DMS153 (cell line): ENCODE measurements at regions not wholly inside any gene's neighbourhood (a gene's known extent, or its start where the extent isn't known, plus 50 kb on each side); places are given as distances from the start of the nearest gene placed in this dataset.
"Not testable (repeated sequence)": the region's sequence is repeated elsewhere in the genome, so short reads cannot be mapped to it uniquely, and the experiment has no call there.

Source experiments
- DNase-seq: peaks from one replicate; lab custom pipeline; 2025; lab: John Stamatoyannopoulos, UW

DNA sequence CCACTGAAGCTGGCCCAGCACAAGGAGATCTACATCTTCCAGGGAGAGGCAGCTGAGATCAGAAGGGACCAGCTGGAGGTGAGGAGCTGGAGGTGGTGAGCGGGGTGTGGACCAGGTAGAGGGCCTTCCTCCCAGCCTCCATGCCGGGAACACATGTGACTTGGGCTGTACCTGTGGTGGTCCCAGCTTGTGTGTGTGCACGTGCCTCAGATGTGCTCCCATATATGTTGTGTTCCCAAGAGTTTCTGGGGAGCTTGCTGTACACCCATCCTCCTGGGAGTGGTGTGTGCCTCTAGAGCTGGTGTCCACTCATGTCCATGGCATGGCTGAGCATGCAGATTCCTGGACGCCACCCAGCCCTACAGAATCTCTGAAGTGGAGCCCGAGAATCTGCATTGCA, 183.7 kb upstream of the AKAP13 start:
- not testable (repeated sequence) for DNase-seq

DNA sequence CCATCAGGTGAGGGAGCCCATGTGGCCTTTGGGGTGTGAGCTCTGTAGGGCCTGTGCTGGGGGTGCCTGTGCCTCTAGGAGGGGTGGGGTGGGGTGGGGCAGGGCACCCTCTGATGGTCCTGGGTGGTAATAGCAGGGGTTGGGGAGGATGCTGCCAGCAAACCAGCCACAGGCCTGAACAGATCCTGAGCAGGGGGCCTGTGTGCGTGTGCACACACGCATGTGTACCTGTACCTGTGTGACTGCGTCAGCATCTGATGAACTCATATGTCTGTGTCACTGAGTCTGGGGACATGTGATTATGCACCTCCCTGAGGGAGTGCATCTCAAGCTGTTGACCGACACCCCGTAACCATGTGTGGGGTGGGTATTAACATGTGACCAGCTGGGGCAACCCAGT, 182.8 kb upstream of the AKAP13 start:
- DNase-seq: not testable (repeated sequence)

DNA sequence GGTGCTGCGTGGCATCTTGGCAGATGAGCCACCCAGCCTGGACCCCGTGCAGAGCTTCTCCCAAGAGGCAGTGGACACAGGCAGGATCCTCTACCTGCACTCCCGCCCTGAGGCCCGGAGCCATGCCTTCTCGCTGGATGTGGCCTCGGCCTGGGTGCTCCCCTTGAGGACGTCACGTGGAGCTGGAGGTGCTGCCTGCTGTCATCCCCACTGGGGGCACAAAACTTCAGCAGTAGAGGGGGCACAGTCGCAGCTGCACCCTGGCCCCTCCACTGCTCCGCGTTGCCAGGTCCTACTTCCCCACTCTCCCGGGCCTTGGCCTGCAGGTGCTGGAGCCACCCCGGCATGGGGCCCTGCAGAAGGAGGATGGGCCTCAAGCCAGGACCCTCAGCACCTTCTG, 182.0 kb upstream of the AKAP13 start:
- DNase-seq: not testable (repeated sequence)

DNA sequence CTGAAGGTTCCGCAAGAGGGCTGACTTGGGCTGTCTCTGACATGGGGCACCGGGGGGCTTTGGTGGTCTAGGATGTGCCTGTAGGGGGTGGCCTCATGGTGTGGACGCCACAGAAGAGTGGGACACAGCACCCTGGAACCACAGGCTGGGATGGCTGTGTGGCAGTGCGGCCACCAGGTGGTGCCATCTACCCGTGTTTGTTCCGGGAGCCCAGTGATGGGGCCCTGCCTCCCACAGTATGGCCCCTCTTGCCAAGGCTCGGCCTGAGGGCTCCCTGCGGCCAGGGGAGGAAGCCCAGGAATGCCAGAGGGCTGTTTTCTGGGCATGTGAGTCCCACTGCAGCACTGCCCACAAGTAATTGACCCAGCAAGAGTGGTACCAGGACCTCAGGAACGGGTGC, 180.2 kb upstream of the AKAP13 start:
- not testable (repeated sequence) for DNase-seq

DNA sequence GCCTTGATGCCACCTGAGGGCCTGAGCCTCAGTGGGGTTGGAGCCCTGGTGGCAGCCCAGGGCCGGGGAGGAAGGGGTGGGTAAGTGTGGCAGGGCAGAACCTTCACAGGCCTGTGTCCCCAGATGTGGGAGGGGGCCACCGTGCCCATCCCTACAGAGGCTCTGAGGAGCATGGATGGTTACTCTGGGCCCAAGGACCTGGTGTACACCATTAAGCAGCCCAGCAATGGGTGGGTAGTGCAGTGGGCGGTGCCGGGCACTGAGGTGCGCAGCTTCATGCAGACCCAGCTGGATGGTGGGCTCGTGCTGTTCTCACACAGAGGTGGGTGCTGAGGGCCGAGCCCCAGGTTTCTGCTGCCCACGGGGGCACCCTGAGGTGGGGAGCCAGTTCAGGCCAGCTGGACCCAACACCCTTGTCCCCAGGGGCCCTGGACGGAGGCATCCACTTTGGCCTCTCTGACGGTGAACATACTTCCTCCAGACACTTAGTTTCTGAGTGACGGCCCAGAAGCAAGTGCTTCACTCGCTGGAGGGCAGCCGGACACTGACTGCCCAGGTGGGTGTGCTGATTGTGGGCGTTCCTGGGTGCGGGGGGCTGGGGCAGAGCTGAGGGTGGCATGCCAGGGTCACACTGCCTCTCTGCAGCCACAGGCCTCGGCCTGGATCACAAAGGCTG, 179.1 kb upstream of the AKAP13 start:
- not testable (repeated sequence) for DNase-seq

DNA sequence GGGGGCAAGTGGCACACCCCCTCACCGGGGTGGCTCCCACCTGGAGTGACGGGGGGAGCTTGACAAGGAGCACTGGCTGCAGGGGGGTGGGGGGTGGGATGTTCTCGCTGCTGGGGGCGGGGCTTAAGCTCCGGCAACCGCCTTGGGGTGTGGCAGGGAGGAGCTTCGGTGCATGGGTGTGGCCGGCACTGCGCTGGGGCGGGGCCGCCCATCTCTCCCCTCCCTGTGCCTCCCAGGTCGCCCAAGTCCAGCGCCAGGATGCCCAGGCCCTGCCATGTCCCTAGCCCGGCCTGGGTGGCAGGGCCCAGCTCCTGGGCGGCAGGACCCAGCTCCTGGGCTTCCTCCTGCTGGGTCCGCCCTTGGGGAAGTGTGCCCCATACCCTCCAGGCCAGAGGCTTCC, 175.9 kb upstream of the AKAP13 start:
- DNase-seq: not testable (repeated sequence)

- not testable (repeated sequence) for DNase-seq
These were observed 146.5 kb upstream of the AKAP13 start for GRCh38 chr15:85233791-85234325.

GRCh38 chr15:85234450-85235196, 145.8 kb upstream of the AKAP13 start:
- DNase-seq: not testable (repeated sequence)

DNA sequence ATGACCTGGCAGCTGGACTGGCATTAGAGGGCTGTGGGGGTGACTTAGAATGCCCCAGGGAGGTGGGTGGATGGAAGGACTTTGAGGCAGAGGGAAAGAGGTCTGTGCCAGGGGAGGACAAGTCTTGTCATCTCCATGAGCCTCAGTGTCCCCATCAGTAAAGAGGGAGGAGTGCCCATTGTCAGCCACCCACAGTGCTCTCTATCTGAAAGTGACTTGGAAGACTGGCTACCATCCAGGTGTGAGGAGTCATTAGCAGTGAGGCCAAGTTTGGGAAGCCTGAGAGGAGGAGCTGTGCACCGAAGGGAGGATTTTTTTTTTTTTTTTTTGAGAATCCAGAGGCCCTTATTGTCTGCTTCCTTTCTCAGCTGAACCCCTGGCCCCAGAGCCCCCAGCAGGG, 136.3 kb upstream of the AKAP13 start:
- not testable (repeated sequence) for DNase-seq

GRCh38 chr15:85250938-85251542, 129.4 kb upstream of the AKAP13 start:
- not testable (repeated sequence) for DNase-seq

- DNase-seq: not testable (repeated sequence)
These were observed 127.0 kb upstream of the AKAP13 start for GRCh38 chr15:85253196-85253915.

- not testable (repeated sequence) for DNase-seq
These were observed 125.4 kb upstream of the AKAP13 start for GRCh38 chr15:85254961-85255360.

GRCh38 chr15:85255502-85255901, 124.9 kb upstream of the AKAP13 start:
- not testable (repeated sequence) for DNase-seq

DNA sequence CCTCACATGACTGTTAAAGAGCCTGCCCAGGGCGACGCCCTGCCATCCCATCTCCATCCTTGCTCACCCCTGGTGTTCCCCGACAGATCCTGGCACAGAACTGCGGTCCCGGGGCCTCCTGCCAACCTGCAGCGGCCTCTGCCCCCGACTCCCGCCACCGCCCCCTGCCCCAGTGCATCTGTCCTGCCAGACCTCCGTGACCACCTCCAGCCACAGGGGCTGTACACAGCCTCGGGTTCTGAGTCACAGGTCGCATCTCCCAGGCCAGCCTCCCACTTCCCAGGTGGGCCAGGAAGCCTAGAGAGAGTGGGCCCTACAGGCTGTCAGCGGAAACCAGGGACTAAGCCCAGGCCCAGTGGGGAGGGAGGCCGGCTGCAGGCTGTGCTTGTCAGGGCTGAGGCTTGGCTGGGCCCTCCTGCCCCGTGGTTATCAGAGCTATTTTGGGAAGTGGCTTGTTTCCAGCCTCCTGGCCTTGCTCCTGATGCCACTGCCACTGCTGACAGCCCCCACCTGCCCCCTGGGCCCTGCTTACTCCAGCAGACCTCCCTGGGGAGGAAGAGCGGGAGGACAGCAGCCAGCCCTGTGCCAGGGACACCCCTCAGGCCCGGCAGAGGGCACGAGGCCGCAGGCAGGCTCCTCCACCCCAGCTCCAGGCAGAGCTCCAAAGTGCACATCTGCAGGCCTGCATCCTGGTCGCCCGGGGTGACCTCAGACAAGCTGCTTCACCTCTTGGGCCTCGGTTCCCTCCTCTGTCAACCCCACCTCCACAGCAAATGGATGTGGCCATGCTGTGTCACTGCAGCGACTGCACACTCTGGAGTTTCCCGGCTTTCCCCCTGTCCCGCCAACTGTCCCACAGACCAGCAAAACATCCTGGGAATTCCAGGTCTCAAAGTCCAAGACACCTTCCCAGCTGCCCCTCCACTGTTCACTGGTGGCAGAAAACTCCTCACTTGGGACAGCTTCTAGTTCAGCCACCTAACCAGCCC, 124.1 kb upstream of the AKAP13 start:
- not testable (repeated sequence) for DNase-seq

DNA sequence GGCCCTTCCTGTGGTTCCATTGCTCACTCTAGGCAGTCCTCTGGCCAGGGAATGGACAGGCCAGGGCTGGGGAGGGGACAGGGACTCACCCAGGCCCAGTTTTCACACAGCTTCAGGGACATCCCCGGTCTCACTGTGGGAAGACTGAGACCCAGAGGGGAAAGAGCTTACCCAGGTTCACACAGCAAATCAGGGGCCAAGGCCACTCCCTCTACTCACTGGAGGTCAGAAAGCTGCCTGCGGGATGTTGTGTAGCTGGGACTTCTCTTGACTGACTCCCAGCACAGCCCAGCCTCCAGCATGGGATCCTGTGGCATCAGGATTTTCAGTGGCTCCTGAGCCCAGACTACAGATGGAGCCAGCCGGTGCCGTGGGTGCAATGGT, 122.3 kb upstream of the AKAP13 start:
- DNase-seq: not testable (repeated sequence)

DNA sequence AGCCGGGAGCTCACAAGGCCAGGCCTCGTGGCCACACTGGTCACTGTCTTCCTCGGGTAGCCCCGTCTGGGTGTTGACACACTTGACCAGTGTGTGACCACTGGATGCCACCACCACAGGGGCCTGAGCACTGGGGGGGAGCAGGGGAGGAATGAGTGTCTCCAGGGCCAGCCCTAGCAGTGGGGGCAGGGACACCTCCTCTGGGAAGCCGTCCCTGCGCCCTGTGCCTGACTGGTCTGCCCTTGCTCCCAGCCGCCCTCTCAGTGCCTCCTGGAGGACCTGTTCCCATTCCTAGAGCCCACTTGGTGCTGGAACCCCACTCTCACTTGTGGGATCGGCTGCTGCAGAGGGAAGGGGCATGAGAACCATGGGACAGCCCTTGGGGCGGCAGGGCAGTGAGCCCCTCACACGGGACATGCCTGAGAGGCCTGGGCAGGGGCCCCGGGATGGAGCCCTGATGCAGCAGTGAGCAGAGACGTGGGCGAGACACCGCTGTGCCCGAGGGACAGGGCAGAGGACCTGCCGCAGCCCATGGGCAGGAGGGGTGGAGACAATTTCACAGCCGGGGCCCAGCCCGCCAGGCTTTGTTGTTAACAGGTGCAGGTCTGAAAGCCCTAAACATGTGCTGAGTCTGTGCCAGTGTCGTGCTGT, 121.7 kb upstream of the AKAP13 start:
- DNase-seq: not testable (repeated sequence)

DNA sequence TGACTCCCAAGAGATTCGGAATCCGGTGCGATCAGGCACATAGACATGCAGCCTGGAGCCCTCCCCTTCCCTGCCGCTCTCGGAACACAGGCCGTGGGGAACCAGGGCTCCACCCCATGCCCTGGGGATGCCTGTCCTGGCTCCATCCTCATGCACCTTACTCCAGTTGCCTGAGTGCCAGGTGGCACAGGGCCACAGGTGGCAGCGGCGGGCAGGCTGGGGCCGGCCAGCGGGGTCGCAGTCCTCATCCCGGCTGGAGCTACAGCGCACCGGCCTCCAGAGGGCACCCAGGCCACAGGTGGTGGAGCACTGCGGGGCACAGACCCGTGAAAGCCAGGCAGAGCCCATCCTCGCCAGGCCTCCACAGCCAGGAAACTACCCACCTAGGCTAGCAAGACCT, 119.9 kb upstream of the AKAP13 start:
- not testable (repeated sequence) for DNase-seq

DNA sequence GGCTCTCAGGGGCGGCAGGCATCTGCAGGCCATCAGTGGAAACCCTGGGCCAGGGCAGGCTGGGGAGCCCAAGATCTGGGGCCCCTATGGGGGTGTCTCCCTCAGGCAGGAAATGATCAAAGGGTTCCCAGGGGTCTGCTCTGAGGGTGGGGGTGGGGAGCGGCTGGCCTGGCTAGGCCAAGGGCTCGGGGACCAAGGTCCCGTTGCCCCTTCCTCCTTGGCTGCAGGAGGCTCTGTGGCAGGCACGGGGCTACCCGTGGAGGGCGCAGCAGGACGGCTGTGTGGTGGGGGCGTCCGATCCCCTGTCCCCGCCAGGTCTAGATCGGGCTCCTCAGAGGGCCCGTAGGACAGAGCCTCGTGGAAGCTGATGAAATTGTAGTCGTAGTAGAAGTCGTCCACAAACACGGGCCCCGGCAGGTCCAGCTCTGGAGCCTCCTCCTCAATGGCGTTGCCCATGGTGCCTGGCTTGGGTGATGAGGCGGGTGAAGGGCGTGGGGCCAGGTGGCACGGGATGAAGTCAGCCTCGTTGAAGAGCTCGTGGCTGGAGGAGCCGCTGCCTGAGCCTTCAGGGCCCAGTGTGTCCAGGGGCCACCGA, 117.8 kb upstream of the AKAP13 start:
- DNase-seq: not testable (repeated sequence)

DNA sequence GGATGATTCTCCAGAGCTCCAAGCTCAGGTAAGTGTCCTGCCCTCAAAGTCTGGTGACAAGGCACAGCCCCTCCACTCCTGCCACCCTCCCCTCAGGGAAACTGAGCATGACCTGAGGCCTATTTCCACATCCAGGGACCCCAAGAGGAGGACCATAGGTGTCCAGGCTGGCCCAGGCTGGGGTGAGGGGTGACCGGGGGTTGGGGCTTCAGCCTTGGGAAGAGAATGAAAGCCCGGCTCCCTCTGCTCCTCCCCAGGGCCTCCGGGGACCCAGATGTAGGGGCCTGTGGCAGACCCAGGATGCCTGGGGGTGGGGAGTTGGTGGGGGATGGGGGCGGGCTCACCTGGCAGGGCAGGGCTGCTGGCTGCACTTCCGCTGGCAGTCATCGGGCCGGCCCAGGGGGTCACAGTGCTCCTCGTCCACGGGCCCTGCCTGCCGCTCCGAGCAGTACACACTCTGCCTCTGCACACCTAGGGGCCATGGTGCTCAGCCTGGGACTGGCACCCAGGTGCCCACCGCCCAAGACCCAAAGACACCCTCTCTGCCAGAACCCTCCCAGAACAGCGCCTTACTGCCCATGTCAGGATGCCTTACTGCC, 116.5 kb upstream of the AKAP13 start:
- not testable (repeated sequence) for DNase-seq
